Embryonic facial prominence (tissue), 1 donor: ENCODE measurements at regions not wholly inside any gene's neighbourhood (a gene's known extent, or its start where the extent isn't known, plus 50 kb on each side); places are given as distances from the start of the nearest gene placed in this dataset.
"Not testable (repeated sequence)": the region's sequence is repeated elsewhere in the genome, so short reads cannot be mapped to it uniquely, and the experiment has no call there.

Experiments
- DNase-seq: peaks from one replicate; pipeline ENCODE4 v3.0.0-alpha.2; 2016; ENCODE audit errors: extremely low spot score

GRCh38 chr4:112708772-112709171 lies 71.8 kb downstream of the LARP7 start:
- no peak for DNase-seq

GRCh38 chr4:112714922-112715901 lies 78.3 kb downstream of the LARP7 start:
- no peak for DNase-seq

GRCh38 chr4:112717856-112718255 lies 80.9 kb downstream of the LARP7 start:
- DNase-seq: no peak

GRCh38 chr4:112721627-112722026 lies 84.7 kb downstream of the LARP7 start:
- DNase-seq: no peak

GRCh38 chr4:112726041-112726440 lies 89.1 kb downstream of the LARP7 start:
- no peak for DNase-seq

- not testable (repeated sequence) for DNase-seq
Observed at GRCh38 chr4:112727728-112728127, 90.8 kb downstream of the LARP7 start.

GRCh38 chr4:112731715-112732114 lies 94.8 kb downstream of the LARP7 start:
- DNase-seq: no peak

GRCh38 chr4:112732142-112732541 lies 95.2 kb downstream of the LARP7 start:
- no peak for DNase-seq

- no peak for DNase-seq
Observed at GRCh38 chr4:112735474-112735951, 98.6 kb downstream of the LARP7 start.

GRCh38 chr4:112736718-112737135 lies 99.8 kb downstream of the LARP7 start:
- DNase-seq: no peak

- no peak for DNase-seq
Observed at GRCh38 chr4:112739442-112739841, 102.5 kb downstream of the LARP7 start.

GRCh38 chr4:112747036-112747435 lies 110.1 kb downstream of the LARP7 start:
- no peak for DNase-seq

GRCh38 chr4:112748352-112748878 lies 111.5 kb downstream of the LARP7 start:
- DNase-seq: no peak

- DNase-seq: not testable (repeated sequence)
Observed at GRCh38 chr4:112750749-112751148, 113.8 kb downstream of the LARP7 start.

- no peak for DNase-seq
Observed at GRCh38 chr4:112751447-112751846, 114.5 kb downstream of the LARP7 start.

- DNase-seq: no peak
Observed at GRCh38 chr4:112752061-112752460, 115.1 kb downstream of the LARP7 start.

- no peak for DNase-seq
Observed at GRCh38 chr4:112752510-112752909, 115.6 kb downstream of the LARP7 start.

- no peak for DNase-seq
Observed at GRCh38 chr4:112753333-112753732, 116.4 kb downstream of the LARP7 start.

GRCh38 chr4:112759313-112759712 lies 122.4 kb downstream of the LARP7 start:
- no peak for DNase-seq

- peak; percentile 35 for DNase-seq
Observed at GRCh38 chr4:112765317-112765974, 128.5 kb downstream of the LARP7 start.

GRCh38 chr4:112766422-112766821 lies 129.5 kb downstream of the LARP7 start:
- no peak for DNase-seq

GRCh38 chr4:112767386-112767785 lies 130.4 kb downstream of the LARP7 start:
- no peak for DNase-seq
